T-cell (primary cell): ENCODE measurements at regions not wholly inside any gene's neighbourhood (a gene's known extent, or its start where the extent isn't known, plus 50 kb on each side); places are given as distances from the start of the nearest gene placed in this dataset.

ENCODE experiments used
- ATAC-seq, 4 experiments: fragments of 200-7000 bp in 3 of 4; fragments of 150-1000 bp in 1 of 4; cut with Tn5 transposase; replicated peaks in 1 of 4; 1 replicate in 3 of 4; 2 replicates in 1 of 4; pipeline ENCODE4 v1.10.0; 2021; ENCODE audit warnings: moderate library complexity in 3 of 4, mild to moderate bottlenecking in 2 of 4, moderate number of reproducible peaks in 1 of 4
- CTCF ChIA-PET, 2 donors: fragments of 300-600 bp; sonication (Branson Sonifier 250); formaldehyde crosslinking; loops; one replicate each; lab custom pipeline; 2022; ENCODE audit warnings: antibody characterized with exemption in 2 of 2; lab: Charles Lee
- POLR2A ChIA-PET, 2 donors: fragments of 300-600 bp; sonication (Branson Sonifier 250); formaldehyde crosslinking; loops; one replicate each; lab custom pipeline; 2022; ENCODE audit warnings: antibody characterized with exemption in 2 of 2; lab: Charles Lee
- DNase-seq, 35 experiments: peaks; one replicate each; pipeline versions ENCODE4 v3.0.0 to v3.0.0-alpha.2; 2013 to 2023
- H3K27ac ChIP-seq: one replicate; pipeline ENCODE4 v1.5.1; 2013; ENCODE audit warnings: low read length
- H3K27me3 ChIP-seq, 2 experiments: replicated peaks in 1 of 2; 1 replicate in 1 of 2; 2 replicates in 1 of 2; pipeline versions ENCODE4 v1.6.1 to v1.7.0; 2013; ENCODE audit warnings: low read length in 1 of 2, mixed read lengths in 1 of 2; ENCODE audit not compliant: control insufficient read depth in 2 of 2, insufficient read depth in 2 of 2; ENCODE audit errors: extremely low read depth in 1 of 2
- H3K36me3 ChIP-seq, 2 donors: 1 replicate in 1 of 2; 2 replicates in 1 of 2; pipeline versions ENCODE4 v1.6.1 to v1.7.0; 2013; ENCODE audit warnings: low read length in 1 of 2; ENCODE audit not compliant: control insufficient read depth in 2 of 2, insufficient read depth in 1 of 2; ENCODE audit errors: extremely low read depth in 1 of 2
- H3K4me1 ChIP-seq, 2 experiments: 1 replicate in 1 of 2; 2 replicates in 1 of 2; pipeline versions ENCODE4 v1.6.1 to v1.7.0; 2013; ENCODE audit warnings: low read length in 2 of 2, mixed read lengths in 1 of 2; ENCODE audit not compliant: insufficient read depth in 2 of 2, control insufficient read depth in 1 of 2; ENCODE audit errors: extremely low read depth in 1 of 2
- H3K4me3 ChIP-seq, 2 donors: 1 replicate in 1 of 2; 2 replicates in 1 of 2; pipeline versions ENCODE4 v1.5.1 to v1.7.0; 2013; ENCODE audit warnings: mild to moderate bottlenecking in 2 of 2, low read length in 1 of 2, moderate library complexity in 1 of 2; ENCODE audit not compliant: control insufficient read depth in 1 of 2; ENCODE audit errors: extremely low read depth in 1 of 2
- H3K9me3 ChIP-seq: 2 replicates; pipeline ENCODE4 v1.7.0; 2013
- H3K27ac Mint-ChIP-seq, 2 donors: one replicate each; pipeline ENCODE4 v1.8.0; 2020 to 2021; ENCODE audit warnings: mild to moderate bottlenecking in 2 of 2, mixed read lengths in 2 of 2
- H3K27me3 Mint-ChIP-seq, 2 donors: one replicate each; pipeline ENCODE4 v1.8.0; 2021 to 2022; ENCODE audit warnings: mixed read lengths in 2 of 2
- H3K36me3 Mint-ChIP-seq: one replicate; pipeline ENCODE4 v1.8.0; 2021; ENCODE audit warnings: mixed read lengths
- H3K4me1 Mint-ChIP-seq, 3 donors: one replicate each; pipeline ENCODE4 v1.8.0; 2020 to 2022; ENCODE audit warnings: mixed read lengths in 3 of 3, mild to moderate bottlenecking in 1 of 3
- H3K4me3 Mint-ChIP-seq, 3 donors: one replicate each; pipeline ENCODE4 v1.8.0; 2020 to 2022; ENCODE audit warnings: mild to moderate bottlenecking in 3 of 3, mixed read lengths in 3 of 3, moderate library complexity in 3 of 3
- H3K9me3 Mint-ChIP-seq, 3 donors: one replicate each; pipeline ENCODE4 v1.8.0; 2020 to 2022; ENCODE audit warnings: mixed read lengths in 3 of 3
- WGBS: methylation state at CpG from one replicate; pipeline ENCODE4 v1.1.5; 2013; ENCODE audit warnings: missing lambda C conversion rate; ENCODE audit not compliant: insufficient coverage; 5-methylcytosine and 5-hydroxymethylcytosine counted together

DNA sequence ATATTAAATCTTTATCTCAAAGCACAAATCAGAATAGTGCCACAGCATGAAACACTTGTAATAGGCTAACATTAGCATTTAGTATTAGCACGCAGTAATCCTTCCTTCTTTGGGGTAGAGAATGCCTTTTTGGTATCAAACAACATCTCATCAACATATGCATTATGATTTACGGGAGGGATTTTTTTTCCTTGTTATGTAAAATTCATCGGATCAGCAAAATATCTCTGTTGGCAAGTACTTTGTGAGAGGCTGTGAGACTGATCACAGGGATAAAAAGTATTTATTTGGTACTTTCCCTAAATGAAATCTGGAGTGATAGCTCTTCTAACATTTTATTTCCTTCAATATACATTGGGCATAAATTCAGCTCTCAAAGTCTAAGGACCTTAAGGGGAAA, 68.4 kb upstream of the TMEM178A start:
- ChIA-PET CTCF (interaction anchor here in 1 of 2 donors (1.1 kb wide), 1 partner anchor 7 kb away, joined by 3 read pairs; no protein-coding TSS in a partner anchor), POLR2A (no interaction called here)
- H3K4me1 ChIP-seq = no peaks in the 10 kb centered on the region
- no peak overlapping the region for H3K4me3 ChIP-seq
- no peak overlapping the region for H3K27ac ChIP-seq
- H3K9me3 Mint-ChIP-seq = no peaks in the 10 kb centered on the region
- DNase-seq = no peak
- H3K27me3 ChIP-seq = no peaks in the 10 kb centered on the region
- no peaks in the 10 kb centered on the region for H3K9me3 ChIP-seq
- no CpG with 5 or more reads among the region's 3 CpGs for WGBS
- ATAC-seq = no peak
- no peaks in the 10 kb centered on the region for H3K4me1 Mint-ChIP-seq
- no peak overlapping the region for H3K27ac Mint-ChIP-seq
- no peak overlapping the region for H3K4me3 Mint-ChIP-seq
- no peaks in the 10 kb centered on the region for H3K36me3 ChIP-seq
- H3K36me3 Mint-ChIP-seq = no peaks in the 10 kb centered on the region
- H3K27me3 Mint-ChIP-seq = peaks cover 0 to 2% of the 10 kb centered on the region in 2 donors

DNA sequence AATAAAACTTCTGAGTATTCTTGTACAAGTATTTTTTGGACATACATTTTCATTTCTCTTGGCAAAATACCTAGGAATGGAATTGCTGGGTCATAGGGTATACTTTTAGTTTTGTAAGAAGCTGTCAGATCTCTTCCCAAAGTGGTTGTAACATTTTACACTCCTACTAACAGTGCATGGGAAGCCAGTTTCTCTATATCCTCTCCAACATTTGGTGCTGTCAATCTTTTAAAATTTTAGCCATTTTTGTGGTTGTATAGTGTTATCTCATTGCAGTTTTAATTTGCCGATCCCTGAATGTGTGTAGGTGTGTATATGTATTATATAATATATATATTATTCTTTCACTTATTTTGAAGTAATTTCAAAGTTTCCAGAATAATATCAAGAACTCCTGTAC, 63.1 kb upstream of the TMEM178A start:
- POLR2A ChIA-PET = interaction anchor here in 1 of 2 donors (0.6 kb wide), 1 partner anchor 64 kb away, joined by 4 read pairs; no protein-coding TSS in a partner anchor
- H3K4me1 ChIP-seq = no peaks in the 10 kb centered on the region
- no peak overlapping the region for H3K4me3 Mint-ChIP-seq
- H3K4me3 ChIP-seq = no peak overlapping the region
- DNase-seq (no peak), ATAC-seq (no peak)
- no peaks in the 10 kb centered on the region for H3K4me1 Mint-ChIP-seq
- H3K9me3 Mint-ChIP-seq = no peaks in the 10 kb centered on the region
- H3K27me3 ChIP-seq = peaks cover 0 to 8% of the 10 kb centered on the region in 2 experiments
- no peaks in the 10 kb centered on the region for H3K36me3 ChIP-seq
- no peak overlapping the region for H3K27ac Mint-ChIP-seq
- H3K27me3 Mint-ChIP-seq = peaks cover 3 to 7% of the 10 kb centered on the region in 2 donors
- WGBS = no CpG with 5 or more reads among the region's 1 CpG
- no peaks in the 10 kb centered on the region for H3K9me3 ChIP-seq
- CTCF ChIA-PET = no interaction called here
- no peak overlapping the region for H3K27ac ChIP-seq
- H3K36me3 Mint-ChIP-seq = no peaks in the 10 kb centered on the region

DNA sequence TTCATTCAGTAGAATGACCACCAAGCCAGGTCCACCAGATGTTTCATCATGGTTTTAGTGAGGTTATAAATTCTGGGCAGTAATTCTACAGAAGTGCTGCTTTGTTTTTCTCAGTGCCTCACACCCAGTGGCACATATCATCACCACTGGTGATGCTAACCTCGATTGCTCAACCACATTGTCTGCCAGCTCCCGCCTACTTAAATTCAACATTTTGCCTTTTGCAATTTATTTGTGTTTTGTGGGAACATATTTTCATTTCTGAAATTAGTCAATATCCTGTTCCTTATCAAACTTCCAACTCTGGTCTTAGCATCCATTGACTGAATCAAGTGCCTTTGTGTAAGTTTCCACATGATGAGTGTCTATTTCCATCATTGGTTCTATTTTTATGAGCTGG, 62.3 kb upstream of the TMEM178A start:
- no CpG with 5 or more reads among the region's 2 CpGs for WGBS
- peaks cover 0 to 8% of the 10 kb centered on the region in 2 experiments for H3K27me3 ChIP-seq
- H3K4me1 ChIP-seq = no peaks in the 10 kb centered on the region
- H3K27ac Mint-ChIP-seq = no peak overlapping the region
- H3K4me3 Mint-ChIP-seq = no peak overlapping the region
- peaks cover 3 to 7% of the 10 kb centered on the region in 2 donors for H3K27me3 Mint-ChIP-seq
- no peaks in the 10 kb centered on the region for H3K9me3 ChIP-seq
- H3K36me3 Mint-ChIP-seq = no peaks in the 10 kb centered on the region
- no peak for ATAC-seq
- no peaks in the 10 kb centered on the region for H3K36me3 ChIP-seq
- DNase-seq = no peak
- ChIA-PET CTCF (no interaction called here), POLR2A (no interaction called here)
- H3K27ac ChIP-seq = no peak overlapping the region
- no peak overlapping the region for H3K4me3 ChIP-seq
- H3K9me3 Mint-ChIP-seq = no peaks in the 10 kb centered on the region
- no peaks in the 10 kb centered on the region for H3K4me1 Mint-ChIP-seq

DNA sequence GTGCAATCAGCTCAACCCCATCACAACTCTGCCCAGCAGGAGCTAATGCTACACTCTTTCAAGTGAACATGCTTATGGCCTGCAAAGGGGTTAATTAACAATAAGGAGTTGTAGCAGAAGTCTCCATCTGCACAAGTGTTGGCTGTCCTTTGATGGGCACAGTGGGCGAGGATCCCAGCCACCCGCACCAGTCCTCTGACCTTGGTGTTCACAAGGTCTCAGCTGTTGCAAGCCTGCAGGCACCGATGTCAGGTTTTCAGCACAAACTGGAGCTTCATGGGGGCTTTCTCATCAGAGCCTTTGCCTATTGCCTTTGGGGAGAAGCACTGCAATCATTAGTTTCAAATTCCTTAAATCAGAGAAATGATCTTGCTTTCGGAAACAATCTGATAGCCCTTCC, 60.9 kb upstream of the TMEM178A start:
- Histone ChIP-seq H3K9me3 (no peaks in the 10 kb centered on the region), H3K4me1 (no peaks in the 10 kb centered on the region), H3K27me3 (peaks cover 0 to 8% of the 10 kb centered on the region in 2 experiments), H3K27ac (no peak overlapping the region), H3K4me3 (no peak overlapping the region), H3K36me3 (no peaks in the 10 kb centered on the region)
- H3K9me3 Mint-ChIP-seq = no peaks in the 10 kb centered on the region
- no peak overlapping the region for H3K4me3 Mint-ChIP-seq
- ATAC-seq (no peak), DNase-seq (no peak)
- ChIA-PET CTCF (interaction anchor here in 1 of 2 donors (1.1 kb wide), 1 partner anchor 8 kb away, joined by 3 read pairs; no protein-coding TSS in a partner anchor), POLR2A (no interaction called here)
- H3K27me3 Mint-ChIP-seq = peaks cover 3 to 5% of the 10 kb centered on the region in 2 donors
- no peaks in the 10 kb centered on the region for H3K4me1 Mint-ChIP-seq
- H3K27ac Mint-ChIP-seq = no peak overlapping the region
- 98% methylated on average over 4 of the region's 4 CpGs for WGBS
- H3K36me3 Mint-ChIP-seq = no peaks in the 10 kb centered on the region

DNA sequence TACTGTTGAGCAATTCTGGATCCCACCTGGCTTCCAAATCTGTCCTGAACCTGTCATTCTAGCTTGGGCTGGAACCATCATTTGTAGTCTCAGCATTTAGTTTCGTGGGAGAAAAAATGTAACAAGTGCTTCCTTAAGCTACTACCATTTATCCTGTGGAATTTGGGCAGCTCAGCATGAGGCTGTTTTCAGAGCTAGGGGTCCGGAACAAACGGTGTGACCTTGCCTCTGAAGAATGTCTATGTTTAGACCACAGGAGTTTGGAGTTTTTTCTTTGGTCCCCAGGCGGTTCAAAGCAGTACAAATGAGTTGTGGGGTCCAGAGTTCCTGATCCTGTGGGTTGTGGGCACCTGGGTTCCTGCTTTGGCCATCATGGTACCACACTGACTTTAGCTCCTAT, 59.1 kb upstream of the TMEM178A start:
- ChIA-PET CTCF (no interaction called here), POLR2A (no interaction called here)
- no peaks in the 10 kb centered on the region for H3K9me3 ChIP-seq
- DNase-seq (no peak), ATAC-seq (no peak)
- peaks cover 3 to 5% of the 10 kb centered on the region in 2 donors for H3K27me3 Mint-ChIP-seq
- no peaks in the 10 kb centered on the region for H3K9me3 Mint-ChIP-seq
- H3K4me1 Mint-ChIP-seq = no peaks in the 10 kb centered on the region
- H3K27me3 ChIP-seq = peaks cover 0 to 8% of the 10 kb centered on the region in 2 experiments
- H3K4me1 ChIP-seq = no peaks in the 10 kb centered on the region
- no peak overlapping the region for H3K4me3 Mint-ChIP-seq
- no peak overlapping the region for H3K27ac ChIP-seq
- 57% methylated on average over 3 of the region's 4 CpGs for WGBS
- no peaks in the 10 kb centered on the region for H3K36me3 Mint-ChIP-seq
- no peak overlapping the region for H3K4me3 ChIP-seq
- no peaks in the 10 kb centered on the region for H3K36me3 ChIP-seq
- no peak overlapping the region for H3K27ac Mint-ChIP-seq

DNA sequence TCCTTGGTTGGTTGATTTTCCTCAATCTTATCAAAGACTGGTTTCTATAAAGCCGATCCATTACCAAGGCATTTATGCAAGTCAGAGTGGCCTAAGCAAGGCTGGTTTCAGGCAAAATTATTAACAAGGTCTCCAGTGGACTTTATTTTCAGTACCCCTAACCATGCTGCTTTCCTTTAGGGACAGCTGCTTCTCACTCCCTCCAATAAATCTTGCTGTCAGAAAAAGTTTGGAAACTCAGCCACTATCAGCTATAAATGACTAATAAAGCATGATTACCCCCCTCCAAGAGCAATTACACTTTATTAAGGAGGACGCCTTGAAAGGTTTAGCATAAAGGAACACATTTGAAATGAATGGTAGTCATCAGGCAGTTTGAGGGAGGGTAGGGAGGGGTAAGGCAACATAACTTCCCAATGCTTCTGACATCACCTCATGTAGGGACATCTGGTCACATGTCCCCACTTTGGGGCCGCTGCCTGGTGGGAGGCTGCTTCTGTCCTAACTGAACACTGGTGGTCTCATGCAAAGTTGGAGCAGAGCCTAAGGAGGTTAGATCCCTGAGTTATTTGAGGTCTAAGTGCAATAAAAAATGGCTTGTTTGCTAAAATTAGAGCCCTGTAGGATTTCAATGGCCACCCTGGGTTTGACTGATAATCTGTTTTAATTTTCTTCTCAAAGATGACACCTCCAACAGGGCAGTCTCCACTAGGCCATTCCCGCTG, 58.0 kb upstream of the TMEM178A start:
- Histone ChIP-seq H3K27ac (no peak overlapping the region), H3K4me1 (no peaks in the 10 kb centered on the region), H3K36me3 (no peaks in the 10 kb centered on the region), H3K9me3 (no peaks in the 10 kb centered on the region), H3K27me3 (peaks cover 0 to 8% of the 10 kb centered on the region in 2 experiments), H3K4me3 (no peak overlapping the region)
- ChIA-PET POLR2A (no interaction called here), CTCF (no interaction called here)
- H3K4me1 Mint-ChIP-seq = no peaks in the 10 kb centered on the region
- H3K9me3 Mint-ChIP-seq = no peaks in the 10 kb centered on the region
- no peaks in the 10 kb centered on the region for H3K36me3 Mint-ChIP-seq
- DNase-seq (no peak), ATAC-seq (no peak)
- H3K27ac Mint-ChIP-seq = no peak overlapping the region
- no peak overlapping the region for H3K4me3 Mint-ChIP-seq
- H3K27me3 Mint-ChIP-seq = peaks cover 3 to 5% of the 10 kb centered on the region in 2 donors
- 83% methylated on average over 2 of the region's 4 CpGs for WGBS
